ENCODE measurements at regions not wholly inside any gene's neighbourhood (a gene's known extent, or its start where the extent isn't known, plus 50 kb on each side); places are given as distances from the start of the nearest gene placed in this dataset.

GRCh38 chr4:123825596-123826291 lies 429.1 kb downstream of the SPRY1 start:
- no peaks in the 10 kb centered on the region for H3K79me2 ChIP-seq (ENCODE audit: insufficient read depth, low read depth, low read length)
- H3K27ac ChIP-seq (ENCODE audit: low read depth, low read length, poor library complexity, severe bottlenecking) = no peak overlapping the region
- intact Hi-C loops (cut with micrococcal nuclease; ENCODE audit: unreplicated experiment) = no loop called here
- no peaks in the 10 kb centered on the region for H4K20me1 ChIP-seq (ENCODE audit: insufficient read depth, low read length)
- H2AFZ ChIP-seq (ENCODE audit: low read length) = no peak overlapping the region
- H3K4me2 ChIP-seq (ENCODE audit: low read length) = no peak overlapping the region
- ChIA-PET CTCF (ENCODE audit: unreplicated experiment) (no interaction called here), POLR2A (no interaction called here)
- TF ChIP-seq CTCF (conservative IDR thresholded peaks at IDR 0.05; ENCODE audit: low read length) (no peak), EZH2phosphoT487 (IDR thresholded peaks at IDR 0.05; ENCODE audit: borderline replicate concordance, low read depth, low read length) (no peak)
- H3K9me3 ChIP-seq (ENCODE audit: low read length) = no peaks in the 10 kb centered on the region
- no peak overlapping the region for H3K4me3 ChIP-seq (ENCODE audit: low read depth, low read length, poor library complexity, severe bottlenecking)
- no peaks in the 10 kb centered on the region for H3K4me1 ChIP-seq (ENCODE audit: insufficient read depth, low read length, poor library complexity, severe bottlenecking)
- H3K36me3 ChIP-seq (ENCODE audit: insufficient read depth, low read length) = no peaks in the 10 kb centered on the region
- BruUV-seq (replicated peaks) = no TSS peak
- H3K9me2 ChIP-seq (ENCODE audit: insufficient read depth, low read length) = no peaks in the 10 kb centered on the region
- DNase-seq (ENCODE audit: low spot score) = no peak

DNA sequence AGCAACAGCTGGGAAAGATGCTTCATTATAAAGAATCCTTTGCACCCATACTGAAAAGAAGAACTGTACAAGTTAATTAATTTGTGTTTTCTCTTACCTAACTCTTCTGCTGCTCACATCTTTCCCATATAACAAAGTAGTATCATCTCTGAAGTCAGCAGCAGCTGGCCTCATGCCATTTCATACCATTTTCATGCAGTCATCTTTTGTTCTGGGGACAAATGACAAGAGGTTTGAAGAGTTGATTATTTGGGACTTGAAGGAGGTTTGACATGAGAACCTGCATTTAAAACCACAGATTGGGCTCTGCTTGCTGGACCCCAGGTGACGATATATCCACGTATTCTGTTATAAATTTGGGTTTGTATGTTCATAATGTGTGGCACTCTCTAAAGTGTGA lies 430.3 kb downstream of the SPRY1 start:
- Histone ChIP-seq H3K36me3 (ENCODE audit: insufficient read depth, low read length) (no peaks in the 10 kb centered on the region), H3K4me1 (ENCODE audit: insufficient read depth, low read length, poor library complexity, severe bottlenecking) (no peaks in the 10 kb centered on the region), H4K20me1 (ENCODE audit: insufficient read depth, low read length) (no peaks in the 10 kb centered on the region), H3K79me2 (ENCODE audit: insufficient read depth, low read depth, low read length) (no peaks in the 10 kb centered on the region), H2AFZ (ENCODE audit: low read length) (no peak overlapping the region), H3K4me3 (ENCODE audit: low read depth, low read length, poor library complexity, severe bottlenecking) (no peak overlapping the region), H3K9me3 (ENCODE audit: low read length) (no peaks in the 10 kb centered on the region), H3K27ac (ENCODE audit: low read depth, low read length, poor library complexity, severe bottlenecking) (no peak overlapping the region), H3K4me2 (ENCODE audit: low read length) (no peak overlapping the region), H3K9me2 (ENCODE audit: insufficient read depth, low read length) (no peaks in the 10 kb centered on the region)
- ChIA-PET CTCF (ENCODE audit: unreplicated experiment) (no interaction called here), POLR2A (no interaction called here)
- DNase-seq (ENCODE audit: low spot score) = no peak
- BruUV-seq (replicated peaks) = no TSS peak
- TF ChIP-seq EZH2phosphoT487 (IDR thresholded peaks at IDR 0.05; ENCODE audit: borderline replicate concordance, low read depth, low read length) (no peak), CTCF (conservative IDR thresholded peaks at IDR 0.05; ENCODE audit: low read length) (no peak)
- intact Hi-C loops (cut with micrococcal nuclease; ENCODE audit: unreplicated experiment) = no loop called here

GRCh38 chr4:123827511-123827910 lies 430.9 kb downstream of the SPRY1 start:
- Histone ChIP-seq H3K36me3 (ENCODE audit: insufficient read depth, low read length) (no peaks in the 10 kb centered on the region), H3K4me2 (ENCODE audit: low read length) (no peak overlapping the region), H3K9me3 (ENCODE audit: low read length) (no peaks in the 10 kb centered on the region), H4K20me1 (ENCODE audit: insufficient read depth, low read length) (no peaks in the 10 kb centered on the region), H3K4me3 (ENCODE audit: low read depth, low read length, poor library complexity, severe bottlenecking) (no peak overlapping the region), H3K27ac (ENCODE audit: low read depth, low read length, poor library complexity, severe bottlenecking) (no peak overlapping the region), H3K9me2 (ENCODE audit: insufficient read depth, low read length) (no peaks in the 10 kb centered on the region), H3K79me2 (ENCODE audit: insufficient read depth, low read depth, low read length) (no peaks in the 10 kb centered on the region), H2AFZ (ENCODE audit: low read length) (no peak overlapping the region), H3K4me1 (ENCODE audit: insufficient read depth, low read length, poor library complexity, severe bottlenecking) (no peaks in the 10 kb centered on the region)
- DNase-seq (ENCODE audit: low spot score) = no peak
- no TSS peak for BruUV-seq (replicated peaks)
- CTCF ChIA-PET (ENCODE audit: unreplicated experiment) = no interaction called here
- intact Hi-C loops (cut with micrococcal nuclease; ENCODE audit: unreplicated experiment) = no loop called here
- TF ChIP-seq EZH2phosphoT487 (IDR thresholded peaks at IDR 0.05; ENCODE audit: borderline replicate concordance, low read depth, low read length) = no peak
- no peak for TF ChIP-seq CTCF (conservative IDR thresholded peaks at IDR 0.05; ENCODE audit: low read length)
- POLR2A ChIA-PET = interaction anchor here (1.1 kb wide), 1 partner anchor 12 kb away, joined by 3 read pairs; no protein-coding TSS in a partner anchor

Measured in OCI-LY7 (cell line).